Esophagus squamous epithelium (tissue), 4 donors: ENCODE measurements at regions not wholly inside any gene's neighbourhood (a gene's known extent, or its start where the extent isn't known, plus 50 kb on each side); places are given as distances from the start of the nearest gene placed in this dataset.

Experiments used
- POLR2A ChIP-seq, 4 donors: fragments of 450-650 bp; IDR thresholded peaks; one replicate each; pipeline ENCODE4 v1.6.1; 2017; ENCODE audit warnings: antibody characterized with exemption in 4 of 4, mild to moderate bottlenecking in 4 of 4, moderate library complexity in 3 of 4
- TF ChIP-seq, protein P1 (sequence below), 6 experiments: fragments of 450-650 bp in 4 of 6; fragments of 200-600 bp in 2 of 6; sonication (generic) in 2 of 6; IDR thresholded peaks; one replicate each; pipeline ENCODE4 v1.5.1; 2016 to 2019; ENCODE audit warnings: antibody characterized with exemption in 6 of 6, mild to moderate bottlenecking in 4 of 6, moderate library complexity in 4 of 6

DNA sequence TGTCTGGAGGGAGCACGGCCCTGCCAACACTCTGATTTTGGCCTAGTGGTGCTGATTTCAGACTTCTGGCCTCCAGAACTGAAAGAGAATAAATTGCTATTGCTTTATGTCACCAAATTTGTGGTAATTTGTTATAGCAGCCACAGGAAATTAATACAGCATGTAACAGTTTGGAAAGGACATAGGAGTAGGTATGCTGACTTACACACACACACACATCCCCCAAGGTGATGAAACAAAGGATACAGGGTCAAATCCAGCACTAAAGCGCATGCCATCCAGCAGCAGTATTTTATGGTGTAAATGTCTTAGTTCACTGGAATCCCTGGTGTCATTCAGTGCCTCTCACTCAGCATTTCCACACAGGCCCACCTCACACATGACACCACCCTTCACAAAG lies 72.2 kb upstream of the MAN1A2 start:
- TF ChIP-seq POLR2A (IDR thresholded peaks at IDR 0.05), result no peak
- TF ChIP-seq, protein P1, sequence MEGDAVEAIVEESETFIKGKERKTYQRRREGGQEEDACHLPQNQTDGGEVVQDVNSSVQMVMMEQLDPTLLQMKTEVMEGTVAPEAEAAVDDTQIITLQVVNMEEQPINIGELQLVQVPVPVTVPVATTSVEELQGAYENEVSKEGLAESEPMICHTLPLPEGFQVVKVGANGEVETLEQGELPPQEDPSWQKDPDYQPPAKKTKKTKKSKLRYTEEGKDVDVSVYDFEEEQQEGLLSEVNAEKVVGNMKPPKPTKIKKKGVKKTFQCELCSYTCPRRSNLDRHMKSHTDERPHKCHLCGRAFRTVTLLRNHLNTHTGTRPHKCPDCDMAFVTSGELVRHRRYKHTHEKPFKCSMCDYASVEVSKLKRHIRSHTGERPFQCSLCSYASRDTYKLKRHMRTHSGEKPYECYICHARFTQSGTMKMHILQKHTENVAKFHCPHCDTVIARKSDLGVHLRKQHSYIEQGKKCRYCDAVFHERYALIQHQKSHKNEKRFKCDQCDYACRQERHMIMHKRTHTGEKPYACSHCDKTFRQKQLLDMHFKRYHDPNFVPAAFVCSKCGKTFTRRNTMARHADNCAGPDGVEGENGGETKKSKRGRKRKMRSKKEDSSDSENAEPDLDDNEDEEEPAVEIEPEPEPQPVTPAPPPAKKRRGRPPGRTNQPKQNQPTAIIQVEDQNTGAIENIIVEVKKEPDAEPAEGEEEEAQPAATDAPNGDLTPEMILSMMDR (IDR thresholded peaks at IDR 0.05), result no peak
